ENCODE measurements at regions not wholly inside any gene's neighbourhood (a gene's known extent, or its start where the extent isn't known, plus 50 kb on each side); places are given as distances from the start of the nearest gene placed in this dataset.

GRCh38 chr5:118156181-118156580, 832.2 kb downstream of the DTWD2 start:
- Histone ChIP-seq H3K27ac (ENCODE audit: control insufficient read depth, insufficient read depth) (no peak overlapping the region), H3K9me3 (replicated peaks; ENCODE audit: control insufficient read depth, insufficient read depth, low read length) (no peaks in the 10 kb centered on the region), H3K4me3 (no peak overlapping the region), H4K20me1 (ENCODE audit: control insufficient read depth, insufficient read depth) (no peaks in the 10 kb centered on the region), H3K4me2 (ENCODE audit: control insufficient read depth, insufficient read depth) (no peak overlapping the region), H3K36me3 (ENCODE audit: control insufficient read depth in 2 of 2, insufficient read depth in 2 of 2, low read length in 1 of 2) (no peaks in the 10 kb centered on the region), H2AFZ (ENCODE audit: control insufficient read depth, low read depth, low read length) (no peak overlapping the region), H3K27me3 (replicated peaks in 1 of 2; ENCODE audit: control insufficient read depth in 2 of 2, insufficient read depth in 2 of 2, low read length in 1 of 2) (no peaks in the 10 kb centered on the region), H3K79me2 (ENCODE audit: control insufficient read depth, insufficient read depth, low read length) (no peaks in the 10 kb centered on the region), H3K4me1 (ENCODE audit: control insufficient read depth, insufficient read depth, low read length) (no peaks in the 10 kb centered on the region), H3K9ac (ENCODE audit: control insufficient read depth, insufficient read depth, low read length) (no peak overlapping the region)
- POLR2A ChIA-PET, result no interaction called here
- no TSS peak for BruUV-seq (replicated peaks)
- intact Hi-C loops (cut with micrococcal nuclease; ENCODE audit: unreplicated experiment), result no loop called here
- CTCF ChIA-PET, result interaction anchor here (0.8 kb wide), 1 partner anchor 11 kb away, joined by 3 read pairs; no protein-coding TSS in a partner anchor
- SMC1A ChIA-PET (ENCODE audit: uncharacterized antibody, unreplicated experiment), result no interaction called here
- no peak for ATAC-seq
- no peak for FAIRE-seq
- in situ Hi-C loops (cut with MboI), result no loop called here
- WGBS (ENCODE audit: insufficient coverage, insufficient replicate concordance, low lambda C conversion rate, missing lambda C conversion rate), result 11% methylated on average over 5 of the region's 5 CpGs
- TF ChIP-seq ATF7 (IDR thresholded peaks at IDR 0.05; ENCODE audit: low read depth), result no peak
- no peak for TF ChIP-seq NFYA (IDR thresholded peaks at IDR 0.05; ENCODE audit: borderline replicate concordance, low read depth, low read length)
- no peak for TF ChIP-seq NR2C1 (IDR thresholded peaks at IDR 0.05)
- no peak for TF ChIP-seq RAD21 (IDR thresholded peaks at IDR 0.05; ENCODE audit: insufficient read depth, low read depth, low read length)
- TF ChIP-seq BMI1 (IDR thresholded peaks at IDR 0.05; ENCODE audit: borderline replicate concordance), result no peak
- RAD21 ChIA-PET (ENCODE audit: unreplicated experiment), result no interaction called here
- DNase-seq (ENCODE audit: low read depth, low spot score), result no peak

GRCh38 chr5:118146824-118147223, 841.5 kb downstream of the DTWD2 start:
- BruUV-seq (replicated peaks), result no TSS peak
- in situ Hi-C loops (cut with MboI) (no loop called here), intact Hi-C loops (cut with micrococcal nuclease; ENCODE audit: unreplicated experiment) (no loop called here)
- Histone ChIP-seq H3K4me2 (ENCODE audit: control insufficient read depth, insufficient read depth) (no peak overlapping the region), H3K27ac (ENCODE audit: control insufficient read depth, insufficient read depth) (no peak overlapping the region), H3K4me3 (no peak overlapping the region), H3K79me2 (ENCODE audit: control insufficient read depth, insufficient read depth, low read length) (no peaks in the 10 kb centered on the region), H3K9me3 (replicated peaks; ENCODE audit: control insufficient read depth, insufficient read depth, low read length) (no peaks in the 10 kb centered on the region), H3K4me1 (ENCODE audit: control insufficient read depth, insufficient read depth, low read length) (no peaks in the 10 kb centered on the region), H3K9ac (ENCODE audit: control insufficient read depth, insufficient read depth, low read length) (no peak overlapping the region), H3K36me3 (ENCODE audit: control insufficient read depth in 2 of 2, insufficient read depth in 2 of 2, low read length in 1 of 2) (no peaks in the 10 kb centered on the region), H3K27me3 (replicated peaks in 1 of 2; ENCODE audit: control insufficient read depth in 2 of 2, insufficient read depth in 2 of 2, low read length in 1 of 2) (no peaks in the 10 kb centered on the region), H2AFZ (ENCODE audit: control insufficient read depth, low read depth, low read length) (no peak overlapping the region), H4K20me1 (ENCODE audit: control insufficient read depth, insufficient read depth) (no peaks in the 10 kb centered on the region)
- CTCF ChIA-PET, result interaction anchor here (0.5 kb wide), 1 partner anchor 258 kb away, joined by 3 read pairs; no protein-coding TSS in a partner anchor
- SMC1A ChIA-PET (ENCODE audit: uncharacterized antibody, unreplicated experiment), result interaction anchor here (0.5 kb wide), 1 partner anchor 133 kb away, joined by 3 read pairs; no protein-coding TSS in a partner anchor
- DNase-seq (ENCODE audit: low read depth, low spot score) (no peak), FAIRE-seq (no peak), ATAC-seq (no peak)
- POLR2A ChIA-PET, result no interaction called here
- RAD21 ChIA-PET (ENCODE audit: unreplicated experiment), result no interaction called here
- WGBS (ENCODE audit: insufficient coverage, insufficient replicate concordance, low lambda C conversion rate, missing lambda C conversion rate), result 48% methylated on average over 3 of the region's 3 CpGs
- TF ChIP-seq SREBF1 (IDR thresholded peaks at IDR 0.05; ENCODE audit: low read length), result no peak
- TF ChIP-seq ZNF687 (IDR thresholded peaks at IDR 0.05), result no peak
- TF ChIP-seq NBN (IDR thresholded peaks at IDR 0.05), result no peak
- no peak for TF ChIP-seq GATAD2B (conservative IDR thresholded peaks at IDR 0.05; ENCODE audit: low read depth)
- no peak for TF ChIP-seq ASH2L (IDR thresholded peaks at IDR 0.05; ENCODE audit: borderline replicate concordance, low read depth)
- TF ChIP-seq MYB (IDR thresholded peaks at IDR 0.05; ENCODE audit: borderline replicate concordance, low read depth, low read length), result no peak
- no peak for TF ChIP-seq ZSCAN29 (IDR thresholded peaks at IDR 0.05)
- TF ChIP-seq BCLAF1 (IDR thresholded peaks at IDR 0.05), result no peak

All from GM12878 (cell line).